ENCODE measurements at regions not wholly inside any gene's neighbourhood (a gene's known extent, or its start where the extent isn't known, plus 50 kb on each side); places are given as distances from the start of the nearest gene placed in this dataset.

- Histone ChIP-seq H3K36me3 (ENCODE audit: control insufficient read depth, low read depth, low read length) (no peaks in the 10 kb centered on the region), H3K9ac (ENCODE audit: low read length) (no peak overlapping the region), H3K27ac (ENCODE audit: low read length) (no peak overlapping the region), H3K27me3 (ENCODE audit: control insufficient read depth, insufficient read depth, low read length) (no peaks in the 10 kb centered on the region), H3K9me3 (ENCODE audit: control insufficient read depth, low read depth, low read length) (no peaks in the 10 kb centered on the region), H3K4me1 (ENCODE audit: control insufficient read depth, low read depth, low read length) (no peaks in the 10 kb centered on the region), H3K4me3 (ENCODE audit: low read length) (no peak overlapping the region)
Observed at GRCh38 chr1:60564916-60565750, 491.6 kb upstream of the C1orf87 start.

- Histone ChIP-seq H3K4me1 (ENCODE audit: control insufficient read depth, low read depth, low read length) (no peaks in the 10 kb centered on the region), H3K27ac (ENCODE audit: low read length) (no peak overlapping the region), H3K4me3 (ENCODE audit: low read length) (no peak overlapping the region), H3K27me3 (ENCODE audit: control insufficient read depth, insufficient read depth, low read length) (no peaks in the 10 kb centered on the region), H3K36me3 (ENCODE audit: control insufficient read depth, low read depth, low read length) (no peaks in the 10 kb centered on the region), H3K9me3 (ENCODE audit: control insufficient read depth, low read depth, low read length) (no peaks in the 10 kb centered on the region), H3K9ac (ENCODE audit: low read length) (no peak overlapping the region)
Observed at GRCh38 chr1:60563777-60564535, 490.4 kb upstream of the C1orf87 start.

- no peak overlapping the region for H3K9ac ChIP-seq (ENCODE audit: low read length)
- no peak overlapping the region for H3K4me3 ChIP-seq (ENCODE audit: low read length)
- no peak overlapping the region for H3K27ac ChIP-seq (ENCODE audit: low read length)
- no peaks in the 10 kb centered on the region for H3K27me3 ChIP-seq (ENCODE audit: control insufficient read depth, insufficient read depth, low read length)
- no peaks in the 10 kb centered on the region for H3K9me3 ChIP-seq (ENCODE audit: control insufficient read depth, low read depth, low read length)
- H3K4me1 ChIP-seq (ENCODE audit: control insufficient read depth, low read depth, low read length): no peaks in the 10 kb centered on the region
- no peaks in the 10 kb centered on the region for H3K36me3 ChIP-seq (ENCODE audit: control insufficient read depth, low read depth, low read length)
Observed at GRCh38 chr1:60562740-60563139, 489.2 kb upstream of the C1orf87 start.

GRCh38 chr1:60560701-60561100, 487.1 kb upstream of the C1orf87 start:
- no peak overlapping the region for H3K27ac ChIP-seq (ENCODE audit: low read length)
- H3K36me3 ChIP-seq (ENCODE audit: control insufficient read depth, low read depth, low read length): no peaks in the 10 kb centered on the region
- H3K4me1 ChIP-seq (ENCODE audit: control insufficient read depth, low read depth, low read length): no peaks in the 10 kb centered on the region
- H3K9ac ChIP-seq (ENCODE audit: low read length): no peak overlapping the region
- no peak overlapping the region for H3K4me3 ChIP-seq (ENCODE audit: low read length)
- no peaks in the 10 kb centered on the region for H3K9me3 ChIP-seq (ENCODE audit: control insufficient read depth, low read depth, low read length)
- no peaks in the 10 kb centered on the region for H3K27me3 ChIP-seq (ENCODE audit: control insufficient read depth, insufficient read depth, low read length)

- Histone ChIP-seq H3K27me3 (ENCODE audit: control insufficient read depth, insufficient read depth, low read length) (no peaks in the 10 kb centered on the region), H3K27ac (ENCODE audit: low read length) (no peak overlapping the region), H3K4me3 (ENCODE audit: low read length) (no peak overlapping the region), H3K9ac (ENCODE audit: low read length) (no peak overlapping the region), H3K36me3 (ENCODE audit: control insufficient read depth, low read depth, low read length) (no peaks in the 10 kb centered on the region), H3K4me1 (ENCODE audit: control insufficient read depth, low read depth, low read length) (no peaks in the 10 kb centered on the region), H3K9me3 (ENCODE audit: control insufficient read depth, low read depth, low read length) (no peaks in the 10 kb centered on the region)
Observed at GRCh38 chr1:60558236-60558635, 484.7 kb upstream of the C1orf87 start.

- H3K27ac ChIP-seq (ENCODE audit: low read length): no peak overlapping the region
- no peak overlapping the region for H3K9ac ChIP-seq (ENCODE audit: low read length)
- no peaks in the 10 kb centered on the region for H3K27me3 ChIP-seq (ENCODE audit: control insufficient read depth, insufficient read depth, low read length)
- H3K9me3 ChIP-seq (ENCODE audit: control insufficient read depth, low read depth, low read length): no peaks in the 10 kb centered on the region
- H3K4me3 ChIP-seq (ENCODE audit: low read length): no peak overlapping the region
- H3K36me3 ChIP-seq (ENCODE audit: control insufficient read depth, low read depth, low read length): no peaks in the 10 kb centered on the region
- H3K4me1 ChIP-seq (ENCODE audit: control insufficient read depth, low read depth, low read length): no peaks in the 10 kb centered on the region
Observed at GRCh38 chr1:60553730-60554129, 480.2 kb upstream of the C1orf87 start.

GRCh38 chr1:60547821-60548220, 474.3 kb upstream of the C1orf87 start:
- H3K4me1 ChIP-seq (ENCODE audit: control insufficient read depth, low read depth, low read length): no peaks in the 10 kb centered on the region
- no peak overlapping the region for H3K4me3 ChIP-seq (ENCODE audit: low read length)
- H3K9me3 ChIP-seq (ENCODE audit: control insufficient read depth, low read depth, low read length): no peaks in the 10 kb centered on the region
- H3K9ac ChIP-seq (ENCODE audit: low read length): no peak overlapping the region
- no peak overlapping the region for H3K27ac ChIP-seq (ENCODE audit: low read length)
- H3K36me3 ChIP-seq (ENCODE audit: control insufficient read depth, low read depth, low read length): no peaks in the 10 kb centered on the region
- H3K27me3 ChIP-seq (ENCODE audit: control insufficient read depth, insufficient read depth, low read length): no peaks in the 10 kb centered on the region

- H3K9me3 ChIP-seq (ENCODE audit: control insufficient read depth, low read depth, low read length): no peaks in the 10 kb centered on the region
- H3K4me1 ChIP-seq (ENCODE audit: control insufficient read depth, low read depth, low read length): no peaks in the 10 kb centered on the region
- no peak overlapping the region for H3K9ac ChIP-seq (ENCODE audit: low read length)
- H3K27me3 ChIP-seq (ENCODE audit: control insufficient read depth, insufficient read depth, low read length): no peaks in the 10 kb centered on the region
- H3K4me3 ChIP-seq (ENCODE audit: low read length): no peak overlapping the region
- H3K27ac ChIP-seq (ENCODE audit: low read length): no peak overlapping the region
- no peaks in the 10 kb centered on the region for H3K36me3 ChIP-seq (ENCODE audit: control insufficient read depth, low read depth, low read length)
Observed at GRCh38 chr1:60541831-60542532, 468.4 kb upstream of the C1orf87 start.

- H3K27ac ChIP-seq (ENCODE audit: low read length): no peak overlapping the region
- H3K9me3 ChIP-seq (ENCODE audit: control insufficient read depth, low read depth, low read length): no peaks in the 10 kb centered on the region
- H3K4me1 ChIP-seq (ENCODE audit: control insufficient read depth, low read depth, low read length): no peaks in the 10 kb centered on the region
- no peak overlapping the region for H3K4me3 ChIP-seq (ENCODE audit: low read length)
- H3K36me3 ChIP-seq (ENCODE audit: control insufficient read depth, low read depth, low read length): no peaks in the 10 kb centered on the region
- no peak overlapping the region for H3K9ac ChIP-seq (ENCODE audit: low read length)
- H3K27me3 ChIP-seq (ENCODE audit: control insufficient read depth, insufficient read depth, low read length): no peaks in the 10 kb centered on the region
Observed at GRCh38 chr1:60540141-60540540, 466.6 kb upstream of the C1orf87 start.

GRCh38 chr1:60535713-60536112, 462.1 kb upstream of the C1orf87 start:
- Histone ChIP-seq H3K27ac (ENCODE audit: low read length) (no peak overlapping the region), H3K4me1 (ENCODE audit: control insufficient read depth, low read depth, low read length) (no peaks in the 10 kb centered on the region), H3K4me3 (ENCODE audit: low read length) (no peak overlapping the region), H3K9ac (ENCODE audit: low read length) (no peak overlapping the region), H3K27me3 (ENCODE audit: control insufficient read depth, insufficient read depth, low read length) (no peaks in the 10 kb centered on the region), H3K9me3 (ENCODE audit: control insufficient read depth, low read depth, low read length) (no peaks in the 10 kb centered on the region), H3K36me3 (ENCODE audit: control insufficient read depth, low read depth, low read length) (no peaks in the 10 kb centered on the region)

GRCh38 chr1:60527567-60527966, 454.0 kb upstream of the C1orf87 start:
- H3K4me3 ChIP-seq (ENCODE audit: low read length): no peak overlapping the region
- no peaks in the 10 kb centered on the region for H3K27me3 ChIP-seq (ENCODE audit: control insufficient read depth, insufficient read depth, low read length)
- H3K36me3 ChIP-seq (ENCODE audit: control insufficient read depth, low read depth, low read length): no peaks in the 10 kb centered on the region
- no peak overlapping the region for H3K9ac ChIP-seq (ENCODE audit: low read length)
- H3K4me1 ChIP-seq (ENCODE audit: control insufficient read depth, low read depth, low read length): no peaks in the 10 kb centered on the region
- H3K27ac ChIP-seq (ENCODE audit: low read length): no peak overlapping the region
- H3K9me3 ChIP-seq (ENCODE audit: control insufficient read depth, low read depth, low read length): no peaks in the 10 kb centered on the region
